GM11168 (cell line): ENCODE measurements at regions not wholly inside any gene's neighbourhood (a gene's known extent, or its start where the extent isn't known, plus 50 kb on each side); places are given as distances from the start of the nearest gene placed in this dataset.

Source experiments
- in situ Hi-C: fragments of 300-500 bp; cut with MboI; formaldehyde crosslinking; loops from one replicate; pipeline ENCODE4 v1.12.0; 2022; ENCODE audit warnings: low sequenced_read_pairs; ENCODE audit not compliant: unreplicated experiment

DNA sequence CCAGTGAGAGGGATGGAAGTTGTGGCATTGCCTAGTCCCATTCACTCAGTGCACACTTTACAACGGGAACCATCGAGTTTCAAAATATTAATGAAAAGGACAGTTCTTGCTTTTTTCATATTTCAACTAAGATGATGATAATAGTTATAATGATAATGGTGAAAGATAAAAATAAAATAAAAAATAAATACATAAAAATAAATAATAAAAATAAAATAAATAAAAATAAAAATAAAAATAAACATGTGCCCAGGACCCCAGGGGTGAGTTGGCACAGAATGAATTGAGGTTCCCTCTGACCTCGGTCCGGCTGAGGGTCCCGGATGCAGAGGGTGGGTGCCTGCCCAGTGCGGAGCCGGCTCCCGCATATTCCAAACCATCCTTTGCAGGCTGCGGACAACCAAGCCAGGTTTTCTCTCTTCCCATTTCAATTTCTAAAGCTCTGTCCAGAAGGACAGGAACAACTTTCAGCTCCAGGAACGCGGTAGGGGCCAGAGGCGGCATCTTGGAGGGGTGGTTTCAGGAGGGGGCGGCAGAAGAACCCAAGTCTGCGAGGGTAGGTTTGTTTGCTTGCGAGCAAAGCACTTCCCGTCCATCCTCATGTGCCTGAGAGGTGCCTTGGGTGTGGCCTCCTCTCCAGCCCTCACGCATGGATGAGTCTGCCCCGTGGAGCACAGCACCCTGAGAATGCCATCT, 236.8 kb downstream of the DLL1 start:
- in situ Hi-C loops: no loop called here

DNA sequence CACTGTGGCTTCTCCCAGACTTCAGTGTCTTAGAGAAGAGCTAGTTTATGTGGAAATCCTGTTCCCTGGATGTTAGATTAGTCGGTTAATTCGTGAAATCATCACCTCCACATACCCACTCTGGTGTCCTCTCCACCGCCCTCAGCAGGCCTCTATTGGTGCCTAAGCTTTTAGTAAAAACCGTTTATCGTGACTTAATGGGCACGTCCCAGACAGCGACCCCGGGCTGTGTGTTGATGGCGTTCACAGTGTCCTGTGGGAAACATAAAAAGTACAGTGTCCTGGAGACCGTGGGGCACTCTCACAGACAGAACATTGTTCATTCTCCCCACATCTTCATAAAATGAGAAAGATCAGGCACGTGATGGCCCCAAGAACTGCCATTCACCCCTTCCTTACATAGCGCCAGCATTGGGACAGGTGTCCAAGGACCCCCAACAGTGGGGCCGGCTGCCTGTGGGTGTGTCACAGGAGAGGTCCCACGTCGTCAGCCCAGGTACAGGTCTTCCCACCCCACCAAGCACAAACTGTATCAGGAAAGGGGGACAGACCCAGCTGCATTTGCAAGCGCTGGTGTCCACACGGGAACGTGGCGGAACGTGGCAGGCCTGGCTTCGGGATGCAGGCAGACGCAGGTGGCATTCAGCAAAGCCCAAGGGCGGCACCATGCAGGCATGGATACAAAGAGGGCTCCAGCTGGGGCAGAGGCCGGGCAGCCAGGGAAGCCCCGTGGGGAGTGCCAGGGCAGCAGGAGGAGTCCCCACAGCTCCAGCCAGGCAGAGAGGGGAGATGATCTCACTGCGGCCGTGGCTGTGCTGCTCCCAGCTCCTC, 237.7 kb downstream of the DLL1 start:
- in situ Hi-C loops: no loop called here

DNA sequence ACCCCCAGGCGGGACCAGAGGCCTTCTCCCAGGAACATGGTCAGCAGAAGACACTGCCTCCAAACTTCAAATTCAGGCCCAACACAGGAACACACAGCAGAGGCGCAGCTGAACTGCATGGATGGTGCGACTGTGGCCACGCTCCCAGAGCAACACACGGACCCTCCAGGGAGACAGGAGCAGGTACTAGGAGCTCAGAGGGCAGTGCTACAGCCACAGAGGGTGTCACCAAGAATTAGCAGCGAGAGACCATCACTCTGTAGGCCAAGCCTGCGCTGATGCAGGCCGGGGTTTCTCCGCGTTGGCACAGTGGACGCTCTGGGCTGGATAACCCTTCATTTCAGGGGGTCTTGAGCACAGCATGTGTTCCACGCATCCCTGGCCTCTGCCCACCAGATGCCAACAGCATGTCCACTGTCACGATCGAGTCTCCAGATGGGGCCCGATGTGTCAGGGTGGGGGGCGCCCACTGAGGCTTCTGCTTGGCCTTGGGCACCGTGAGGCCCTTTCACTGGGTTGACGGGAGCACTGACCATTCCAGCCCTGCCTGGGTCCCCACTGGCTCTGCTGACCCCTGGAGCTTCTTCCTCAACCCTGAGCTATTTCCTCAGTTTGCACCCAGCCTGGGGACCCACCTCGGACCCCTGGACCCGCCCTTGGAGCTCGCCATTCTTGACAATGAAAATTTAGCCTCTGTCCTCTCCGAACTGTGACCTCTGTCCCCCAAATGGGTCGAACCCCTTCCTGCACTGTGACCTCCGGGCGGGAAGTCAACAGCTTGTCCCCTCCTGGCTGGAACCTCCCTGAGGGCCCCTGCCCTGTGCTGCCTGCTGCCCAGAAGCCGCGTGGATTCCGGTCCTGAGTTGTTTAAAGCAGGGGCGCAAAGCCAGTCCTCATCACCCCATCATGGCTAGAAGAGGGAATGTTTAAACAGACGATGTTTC, 239.4 kb downstream of the DLL1 start:
- in situ Hi-C loops: no loop called here

DNA sequence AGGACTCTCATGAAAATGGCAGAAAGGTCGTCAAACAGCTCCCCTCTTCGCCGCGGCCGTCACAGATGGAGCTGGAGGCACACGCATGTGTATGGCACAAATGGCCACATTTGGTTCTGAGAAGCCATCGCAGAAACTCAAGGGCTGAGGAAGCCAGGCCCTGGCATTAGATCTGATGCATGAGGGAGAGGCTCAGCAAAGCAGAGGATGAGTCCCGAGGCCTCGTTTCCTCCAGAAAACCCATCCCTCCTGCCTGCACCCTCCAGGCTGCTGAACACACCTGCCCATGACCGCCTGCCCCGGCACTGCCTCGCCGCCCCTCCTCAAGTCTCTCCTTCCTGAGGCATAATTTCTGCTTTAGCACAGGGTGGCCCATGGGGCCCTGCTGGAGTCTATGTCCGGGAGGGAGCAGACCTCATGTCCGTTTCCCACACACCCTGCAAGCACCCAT, 240.3 kb downstream of the DLL1 start:
- in situ Hi-C loops: no loop called here

DNA sequence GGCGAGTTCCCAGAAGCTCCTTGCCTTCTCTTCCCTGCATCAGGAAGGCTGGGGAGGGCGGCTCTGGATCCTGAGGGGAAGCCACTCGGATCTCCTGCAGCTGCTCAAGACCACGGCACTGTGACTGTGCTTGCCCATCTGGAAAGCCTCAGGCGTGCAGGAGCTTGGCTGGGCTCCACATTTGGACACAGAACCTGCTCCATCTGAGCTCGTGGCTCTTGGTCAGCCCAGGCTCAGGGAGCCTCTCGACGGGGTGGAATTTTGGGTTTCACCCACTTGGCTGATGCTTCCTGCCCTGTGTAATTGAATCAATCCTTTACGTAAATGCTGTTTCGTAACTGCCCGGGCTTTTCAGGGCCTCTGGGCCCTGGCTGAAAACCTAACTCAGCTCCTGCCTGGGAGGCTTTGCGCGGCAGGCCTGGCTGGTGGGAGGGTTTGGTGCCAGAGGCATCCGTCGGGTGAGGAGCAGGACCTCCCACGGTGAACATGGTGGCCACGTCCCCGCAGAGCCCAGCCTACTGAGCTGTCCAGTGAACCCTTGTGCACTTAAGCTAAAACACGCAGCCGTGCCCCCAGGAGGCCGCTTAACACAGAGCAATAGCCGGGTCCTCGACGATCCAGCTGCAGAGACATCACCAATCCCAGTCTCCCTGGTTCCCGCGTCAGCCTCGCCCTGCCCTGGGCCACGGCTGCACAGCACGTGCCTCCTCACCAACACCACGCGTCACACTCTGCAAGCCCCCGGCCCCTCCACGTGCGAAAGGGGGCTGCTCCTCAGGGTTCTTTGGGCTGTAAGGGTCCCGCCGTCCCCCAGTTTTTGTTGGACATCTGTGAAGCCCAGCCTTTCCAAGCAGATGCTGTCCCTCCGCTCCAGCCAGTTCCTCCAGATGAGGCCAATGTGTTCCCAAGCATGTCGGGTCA, 241.0 kb downstream of the DLL1 start:
- in situ Hi-C loops: no loop called here

DNA sequence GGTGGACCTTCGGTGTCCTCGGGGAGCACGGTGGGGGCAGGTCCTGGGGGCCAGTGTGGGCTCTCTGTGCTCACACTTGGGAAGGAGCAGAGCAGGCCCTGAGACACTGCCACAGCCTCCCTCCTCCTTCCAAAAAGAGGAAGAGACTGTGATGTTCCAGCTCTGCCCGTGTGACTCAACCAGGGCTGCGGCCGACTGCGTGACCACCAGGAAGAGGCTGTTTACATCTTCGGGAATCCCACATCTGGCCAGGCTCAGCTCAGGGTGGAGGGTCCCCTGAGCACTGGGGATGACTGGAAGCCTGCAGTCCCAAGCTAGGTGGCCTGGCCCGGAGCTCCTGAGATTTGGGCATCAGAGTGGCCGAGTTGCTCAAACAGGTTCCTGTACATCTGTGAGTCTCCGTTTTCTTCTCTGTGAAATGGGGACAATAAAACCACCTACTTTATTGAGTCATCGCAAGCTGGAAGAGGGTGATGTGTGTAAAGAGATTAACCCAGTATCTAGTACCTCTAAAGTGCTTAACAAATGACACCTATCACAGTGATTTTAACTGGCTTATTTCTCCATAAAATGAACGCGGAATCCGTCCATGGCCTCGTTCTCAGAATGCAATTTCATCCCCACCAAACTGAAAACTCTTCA, 242.1 kb downstream of the DLL1 start:
- in situ Hi-C loops: no loop called here

DNA sequence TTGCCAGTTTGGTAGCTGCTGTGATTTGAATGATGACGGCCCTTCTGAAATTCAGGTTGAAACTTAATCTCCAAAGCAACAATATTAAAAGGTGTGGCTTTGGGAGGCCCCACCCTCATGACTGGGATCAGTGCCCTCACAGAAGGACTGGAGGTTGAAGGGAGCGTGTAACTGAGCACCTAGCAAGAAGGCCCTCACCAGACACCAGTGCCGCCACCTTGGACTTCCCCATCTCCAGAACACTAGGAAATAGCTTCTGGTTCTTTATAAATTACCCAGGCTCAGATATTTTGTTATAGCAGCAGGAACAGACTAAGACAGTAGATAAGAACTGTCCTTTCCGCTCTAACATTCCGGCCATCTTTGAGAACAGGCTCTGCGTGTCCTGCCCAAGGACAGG, 243.1 kb downstream of the DLL1 start:
- in situ Hi-C loops: no loop called here

DNA sequence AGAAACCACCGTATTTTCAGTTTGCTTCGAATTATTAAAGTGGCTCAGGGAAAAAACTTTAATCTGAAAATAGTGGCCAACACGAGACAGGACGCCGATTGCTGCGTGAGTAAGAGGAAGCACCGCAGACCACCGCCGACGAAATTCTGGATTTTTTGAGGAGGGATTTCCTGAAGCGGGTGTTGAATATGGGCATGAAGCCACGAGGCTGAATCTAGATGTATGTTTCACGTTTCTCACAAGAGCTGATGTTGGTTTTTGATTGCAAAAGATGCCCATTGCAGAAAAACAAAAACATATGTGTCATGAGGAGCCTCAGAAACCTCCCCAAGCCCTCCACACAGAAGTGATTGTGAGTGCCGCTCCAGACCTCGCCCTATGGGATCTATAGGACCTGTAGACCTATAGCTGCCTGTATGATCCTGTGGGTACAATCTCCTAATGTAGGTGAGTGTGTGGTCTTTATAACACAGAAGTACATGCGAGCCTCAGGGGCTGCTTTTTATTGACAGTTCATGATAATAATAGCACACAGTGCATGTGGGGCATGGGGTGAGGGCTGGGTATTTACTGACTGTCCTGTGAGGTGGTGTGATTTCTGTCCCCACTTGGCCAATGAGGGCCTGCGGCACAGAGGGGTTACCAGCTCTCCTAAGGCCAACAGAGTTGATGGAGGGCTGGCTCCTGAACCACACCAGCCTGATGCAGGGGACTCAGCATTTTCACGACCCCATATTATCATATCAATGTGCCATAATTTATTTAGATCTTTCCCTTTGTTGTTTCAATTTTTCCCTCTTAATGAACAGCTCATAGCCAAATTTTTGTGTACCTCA, 243.9 kb downstream of the DLL1 start:
- in situ Hi-C loops: no loop called here

DNA sequence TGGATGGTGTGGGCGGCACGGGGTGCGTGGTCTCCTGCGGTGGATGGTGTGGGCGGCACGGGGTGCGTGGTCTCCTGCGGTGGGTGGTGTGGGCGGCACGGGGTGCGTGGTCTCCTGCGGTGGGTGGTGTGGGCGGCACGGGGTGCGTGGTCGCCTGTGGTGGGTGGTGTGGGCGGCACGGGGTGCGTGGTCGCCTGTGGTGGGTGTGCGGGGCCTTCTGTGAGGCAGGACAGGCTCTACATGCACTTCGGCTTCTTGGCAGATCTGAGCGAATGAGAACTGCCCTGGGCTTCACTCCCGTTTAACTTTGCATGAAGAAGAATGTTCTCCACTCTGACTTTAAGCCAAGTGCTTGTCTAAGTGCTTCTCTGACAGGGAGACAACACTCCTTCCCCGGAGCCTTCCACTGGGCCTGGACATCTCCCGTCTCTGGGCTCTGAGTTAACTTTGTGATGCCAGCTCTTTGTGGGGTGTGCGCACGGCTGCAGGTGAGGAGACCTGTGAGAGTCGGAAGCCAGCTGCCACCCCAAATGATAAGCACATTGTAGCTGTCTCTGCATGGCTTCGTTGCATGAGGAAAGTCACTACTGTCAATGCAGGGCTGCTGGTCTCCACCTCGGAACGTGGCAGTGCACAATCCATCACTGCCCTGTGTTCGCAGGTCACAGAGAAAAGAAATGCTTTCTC, 244.8 kb downstream of the DLL1 start:
- in situ Hi-C loops: no loop called here

DNA sequence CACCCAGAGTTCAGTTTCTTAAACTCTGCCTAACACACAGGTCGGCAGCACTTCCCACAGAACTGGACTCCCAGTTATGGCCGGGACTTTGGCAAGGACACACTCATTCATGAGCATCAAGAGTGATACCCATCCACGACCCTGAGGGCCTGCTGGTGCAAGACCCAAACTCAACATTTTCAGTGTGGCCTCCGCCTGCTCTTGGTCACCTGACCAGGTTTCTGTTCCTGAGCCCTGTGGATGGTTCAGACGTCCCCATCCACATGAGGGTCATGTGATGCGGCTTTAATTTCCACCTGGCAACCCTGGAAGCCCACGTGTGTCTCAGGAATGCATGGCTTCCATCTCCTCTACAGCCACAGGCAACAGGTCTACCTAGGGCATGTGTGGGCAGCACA, 245.3 kb downstream of the DLL1 start:
- in situ Hi-C loops: no loop called here

DNA sequence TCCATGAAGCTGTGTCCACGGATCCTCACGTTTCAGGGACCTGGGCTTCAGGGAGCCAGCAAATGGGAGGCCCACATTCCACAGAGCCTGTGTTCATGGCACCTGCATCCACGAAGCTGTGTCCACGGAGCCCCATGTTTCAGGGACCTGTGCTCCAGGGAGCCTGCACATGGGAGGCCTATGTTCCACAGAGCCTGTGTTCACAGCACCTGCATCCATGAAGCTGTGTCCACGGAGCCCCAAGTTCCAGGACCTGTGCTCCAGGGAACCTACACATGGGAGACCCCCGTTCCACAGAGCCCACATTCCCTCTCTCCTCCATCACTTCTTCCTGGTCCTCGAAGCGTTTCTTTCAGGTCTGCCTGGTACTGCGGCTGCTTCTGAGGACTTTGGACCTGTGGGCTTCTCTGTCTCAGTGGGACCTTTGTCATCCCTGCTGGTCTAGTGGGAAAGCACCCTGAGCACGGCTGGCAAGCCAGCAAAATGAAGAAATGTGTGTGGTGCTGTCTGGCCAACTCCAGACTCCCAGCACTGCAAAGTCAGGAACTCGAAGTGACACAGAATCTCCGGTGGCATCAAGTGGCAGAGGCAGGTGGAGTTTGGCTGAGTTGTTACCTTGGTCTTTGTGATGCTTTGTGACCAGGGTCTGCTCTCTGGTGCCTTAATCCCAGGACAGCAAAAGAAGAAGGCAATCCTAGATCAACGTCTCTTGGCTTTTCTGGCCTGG, 245.9 kb downstream of the DLL1 start:
- in situ Hi-C loops: no loop called here

DNA sequence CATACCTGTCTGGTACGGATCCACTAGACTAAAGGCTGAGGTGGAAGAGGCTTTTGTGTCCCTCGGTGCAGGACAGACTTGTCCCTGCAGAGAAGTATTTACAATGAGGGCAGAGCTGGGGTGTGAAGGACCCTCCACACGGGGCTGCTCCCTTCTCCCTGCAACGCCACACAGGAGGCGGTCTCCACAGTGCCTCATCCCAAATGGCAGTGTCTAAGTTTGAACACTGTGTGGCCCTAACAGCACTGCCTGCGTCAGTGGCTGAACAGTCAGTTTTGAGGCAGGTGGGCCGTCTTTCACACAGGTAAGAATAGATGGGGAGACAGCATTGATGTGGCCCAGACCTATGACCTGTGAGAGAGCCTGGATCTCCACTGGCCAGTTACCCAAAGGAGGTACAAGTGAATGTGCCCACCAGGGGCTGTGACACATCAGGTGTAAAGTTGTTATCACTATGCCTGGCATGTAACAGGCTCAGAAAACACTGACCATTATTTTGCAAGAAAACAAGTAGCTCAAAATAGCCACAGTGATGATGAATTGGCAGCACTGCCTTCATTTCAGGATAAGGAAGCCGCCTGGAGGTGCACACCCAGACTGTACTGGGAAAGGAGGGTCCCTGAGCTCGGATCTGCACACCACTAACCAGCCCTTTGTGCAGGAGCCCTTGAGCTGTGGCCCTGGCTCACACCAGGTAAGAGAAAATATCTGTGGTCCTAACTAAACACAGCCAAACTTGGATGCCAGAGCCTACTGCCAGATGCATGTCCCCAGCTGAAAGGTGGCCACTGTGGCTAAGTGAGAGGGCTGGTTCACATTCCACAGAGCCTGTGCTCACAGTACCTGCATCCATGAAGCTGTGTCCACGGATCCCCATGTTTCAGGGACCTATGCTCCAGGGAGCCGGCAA, 246.7 kb downstream of the DLL1 start:
- in situ Hi-C loops: no loop called here

DNA sequence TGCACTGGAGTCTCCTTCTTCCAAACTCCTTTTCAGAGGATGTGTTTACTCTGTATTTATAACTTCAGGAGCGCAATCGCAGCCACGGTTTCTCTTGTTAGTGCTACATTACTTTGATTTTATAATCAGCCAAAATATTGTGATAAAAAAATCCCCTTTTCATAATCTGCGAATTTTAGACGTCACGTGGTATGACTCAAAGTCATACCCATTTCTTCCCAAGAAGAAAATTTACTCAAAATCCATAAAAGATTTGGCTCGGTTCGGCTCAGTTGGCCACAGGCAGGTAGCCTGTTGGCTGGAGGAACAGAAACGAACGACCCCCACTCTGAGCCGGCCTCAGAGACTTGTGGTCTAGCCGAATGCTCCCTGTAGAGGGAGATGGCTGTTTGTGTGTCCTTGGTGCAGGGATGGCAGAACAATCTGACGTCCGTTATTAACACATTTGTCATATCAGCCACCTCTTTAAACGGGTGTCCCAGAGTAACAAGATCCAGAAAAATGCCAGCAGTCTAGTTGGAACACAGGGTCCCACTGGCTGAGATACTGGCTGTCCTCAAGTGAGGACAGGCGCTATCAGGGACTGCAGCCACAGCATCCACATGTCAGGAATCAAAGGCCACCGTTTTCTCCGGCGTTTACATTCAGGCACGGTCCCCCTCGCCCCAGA, 247.6 kb downstream of the DLL1 start:
- in situ Hi-C loops: no loop called here

DNA sequence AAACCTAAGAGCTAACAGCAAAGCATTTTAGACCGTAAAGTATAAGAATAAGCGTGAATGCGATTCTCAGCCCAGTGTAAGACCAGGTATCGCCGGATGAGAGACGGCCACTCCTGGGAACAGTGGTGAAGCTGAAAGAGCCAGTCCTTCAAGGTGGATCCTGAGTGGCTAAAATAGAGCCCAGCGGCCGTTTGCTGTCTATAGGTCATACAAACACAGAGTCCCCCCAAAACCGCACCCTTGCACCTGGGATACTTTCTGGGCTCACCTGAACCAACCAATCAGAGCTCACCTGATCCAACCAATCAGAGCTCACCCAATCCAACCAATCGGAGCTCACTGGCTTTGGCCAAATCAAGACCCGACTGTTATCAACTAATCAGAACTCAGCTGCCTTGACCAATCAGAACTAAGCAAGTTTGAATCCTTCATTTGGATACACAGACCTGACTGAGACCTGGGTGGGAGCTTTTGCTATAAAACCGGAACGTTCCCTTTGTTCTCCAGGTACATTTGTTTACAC, 248.2 kb downstream of the DLL1 start:
- in situ Hi-C loops: no loop called here

DNA sequence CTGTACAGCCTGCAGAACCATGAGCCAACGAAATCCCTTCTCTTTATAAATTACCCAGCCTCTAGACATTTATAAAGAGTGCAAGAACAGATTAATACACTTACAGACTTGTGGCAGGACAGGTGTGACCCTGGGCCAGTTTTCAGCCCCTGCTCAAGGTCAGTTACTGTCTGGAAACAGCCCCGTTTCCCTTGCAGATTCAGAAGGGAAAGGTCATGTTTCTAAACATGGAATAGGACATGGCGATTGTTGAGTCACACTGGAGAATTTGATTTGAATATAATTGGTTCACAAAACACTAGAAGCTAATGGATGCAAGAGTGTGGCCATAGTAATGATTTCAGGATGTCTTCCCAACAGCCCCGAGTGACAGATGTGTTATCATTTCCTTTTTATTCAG, 248.8 kb downstream of the DLL1 start:
- in situ Hi-C loops: no loop called here
